Amniotic epithelial cell (primary cell): ENCODE measurements at regions not wholly inside any gene's neighbourhood (a gene's known extent, or its start where the extent isn't known, plus 50 kb on each side); places are given as distances from the start of the nearest gene placed in this dataset.
"Not testable (repeated sequence)": the region's sequence is repeated elsewhere in the genome, so short reads cannot be mapped to it uniquely, and the experiment has no call there.

Experiments
- DNase-seq: peaks from one replicate; pipeline ENCODE4 v3.0.0-alpha.2; 2010; ENCODE audit warnings: low read depth

GRCh38 chr13:81025091-81025490 is 684.2 kb upstream of the SPRY2 start:
- DNase-seq = no peak

- DNase-seq = no peak
Measured at GRCh38 chr13:81021284-81021840, 680.4 kb upstream of the SPRY2 start.

GRCh38 chr13:81020010-81020409 is 679.1 kb upstream of the SPRY2 start:
- no peak for DNase-seq

- DNase-seq = no peak
Measured at GRCh38 chr13:81018936-81019335, 678.0 kb upstream of the SPRY2 start.

- DNase-seq = peak; percentile 43
Measured at GRCh38 chr13:81017513-81018152, 676.7 kb upstream of the SPRY2 start.

GRCh38 chr13:81012031-81012430 is 671.1 kb upstream of the SPRY2 start:
- no peak for DNase-seq

- DNase-seq = no peak
Measured at GRCh38 chr13:81001828-81002385, 661.0 kb upstream of the SPRY2 start.

- not testable (repeated sequence) for DNase-seq
Measured at GRCh38 chr13:80998603-80999002, 657.7 kb upstream of the SPRY2 start.

GRCh38 chr13:80989747-80990146 is 648.8 kb upstream of the SPRY2 start:
- no peak for DNase-seq

- no peak for DNase-seq
Measured at GRCh38 chr13:80989241-80989640, 648.3 kb upstream of the SPRY2 start.

GRCh38 chr13:80988391-80989151 is 647.6 kb upstream of the SPRY2 start:
- no peak for DNase-seq

GRCh38 chr13:80979035-80979641 is 638.2 kb upstream of the SPRY2 start:
- peak; percentile 67 for DNase-seq

- no peak for DNase-seq
Measured at GRCh38 chr13:80977168-80977567, 636.2 kb upstream of the SPRY2 start.

- no peak for DNase-seq
Measured at GRCh38 chr13:80975903-80976302, 635.0 kb upstream of the SPRY2 start.

- DNase-seq = no peak
Measured at GRCh38 chr13:80973721-80974120, 632.8 kb upstream of the SPRY2 start.

- no peak for DNase-seq
Measured at GRCh38 chr13:80972857-80973478, 632.0 kb upstream of the SPRY2 start.

GRCh38 chr13:80965097-80965496 is 624.2 kb upstream of the SPRY2 start:
- no peak for DNase-seq

- peak; percentile 1 for DNase-seq
Measured at GRCh38 chr13:80962855-80963254, 621.9 kb upstream of the SPRY2 start.

- no peak for DNase-seq
Measured at GRCh38 chr13:80962173-80962572, 621.2 kb upstream of the SPRY2 start.

GRCh38 chr13:80957019-80957655 is 616.2 kb upstream of the SPRY2 start:
- no peak for DNase-seq

- no peak for DNase-seq
Measured at GRCh38 chr13:80955501-80955900, 614.6 kb upstream of the SPRY2 start.

- no peak for DNase-seq
Measured at GRCh38 chr13:80952158-80952557, 611.2 kb upstream of the SPRY2 start.
